HS-27A (cell line): ENCODE measurements at regions not wholly inside any gene's neighbourhood (a gene's known extent, or its start where the extent isn't known, plus 50 kb on each side); places are given as distances from the start of the nearest gene placed in this dataset.
"Not testable (repeated sequence)": the region's sequence is repeated elsewhere in the genome, so short reads cannot be mapped to it uniquely, and the experiment has no call there.

ENCODE experiments used
- DNase-seq: peaks from one replicate; pipeline ENCODE4 v3.0.0-alpha.2; 2012; ENCODE audit warnings: low read depth, missing footprints

GRCh38 chr12:75759196-75759595 lies 247.8 kb upstream of the KRR1 start:
- no peak for DNase-seq

GRCh38 chr12:75756771-75757170 lies 245.4 kb upstream of the KRR1 start:
- no peak for DNase-seq

GRCh38 chr12:75756111-75756510 lies 244.7 kb upstream of the KRR1 start:
- DNase-seq = no peak

GRCh38 chr12:75754698-75755097 lies 243.3 kb upstream of the KRR1 start:
- DNase-seq = no peak

- no peak for DNase-seq
Observed at GRCh38 chr12:75754141-75754540, 242.7 kb upstream of the KRR1 start.

GRCh38 chr12:75751769-75752471 lies 240.5 kb upstream of the KRR1 start:
- DNase-seq = peak; percentile 57

GRCh38 chr12:75750716-75751306 lies 239.4 kb upstream of the KRR1 start:
- peak; percentile 40 for DNase-seq

- not testable (repeated sequence) for DNase-seq
Observed at GRCh38 chr12:75748990-75749389, 237.6 kb upstream of the KRR1 start.

GRCh38 chr12:75748136-75748535 lies 236.7 kb upstream of the KRR1 start:
- DNase-seq = no peak

- DNase-seq = peak; percentile 59
Observed at GRCh38 chr12:75747572-75748021, 236.2 kb upstream of the KRR1 start.

GRCh38 chr12:75746621-75747020 lies 235.2 kb upstream of the KRR1 start:
- DNase-seq = no peak

- no peak for DNase-seq
Observed at GRCh38 chr12:75744607-75745256, 233.3 kb upstream of the KRR1 start.

GRCh38 chr12:75742961-75743360 lies 231.6 kb upstream of the KRR1 start:
- DNase-seq = no peak

GRCh38 chr12:75742048-75742447 lies 230.6 kb upstream of the KRR1 start:
- DNase-seq = no peak

GRCh38 chr12:75739912-75740311 lies 228.5 kb upstream of the KRR1 start:
- no peak for DNase-seq

GRCh38 chr12:75739098-75739497 lies 227.7 kb upstream of the KRR1 start:
- not testable (repeated sequence) for DNase-seq

- DNase-seq = no peak
Observed at GRCh38 chr12:75738486-75738885, 227.1 kb upstream of the KRR1 start.

- no peak for DNase-seq
Observed at GRCh38 chr12:75735853-75736252, 224.4 kb upstream of the KRR1 start.

GRCh38 chr12:75728826-75729225 lies 217.4 kb upstream of the KRR1 start:
- DNase-seq = no peak

- DNase-seq = no peak
Observed at GRCh38 chr12:75727577-75727976, 216.2 kb upstream of the KRR1 start.

GRCh38 chr12:75725521-75726111 lies 214.2 kb upstream of the KRR1 start:
- DNase-seq = peak; percentile 68

- peak; percentile 73 for DNase-seq
Observed at GRCh38 chr12:75724928-75725312, 213.5 kb upstream of the KRR1 start.
